K562 (cell line): ENCODE measurements at regions not wholly inside any gene's neighbourhood (a gene's known extent, or its start where the extent isn't known, plus 50 kb on each side); places are given as distances from the start of the nearest gene placed in this dataset.

ENCODE experiments used
- ATAC-seq: fragments of 200-7000 bp; cut with Tn5 transposase; 3 replicates; pipeline ENCODE4 v1.9.1; 2020; ENCODE audit warnings: moderate library complexity
- BruUV-seq: library from RNA; stranded (reverse); fragments of 400-500 nt; replicated peaks from 2 replicates; lab custom pipeline; 2021; lab: Mats Ljungman, UMichigan
- CTCF ChIA-PET: fragments of 300-600 bp; formaldehyde crosslinking; extraction: SDS; loops from one replicate; lab custom pipeline; 2021; ENCODE audit warnings: low intra/inter-chr PET ratio; lab: Yijun Ruan, JAX
- POLR2A ChIA-PET: fragments of 300-600, 350-650 bp; sonication (Branson Sonifier 250); formaldehyde crosslinking; extraction: SDS; loops from one replicate; lab custom pipeline; 2021; ENCODE audit warnings: antibody characterized with exemption, inconsistent platforms; lab: Yijun Ruan, JAX
- DNase-seq, 4 experiments: peaks; one replicate each; pipeline versions ENCODE4 v3.0.0 to v3.0.0-alpha.2; 2011 to 2018; ENCODE audit warnings: low spot score in 3 of 4, mixed read lengths in 3 of 4; ENCODE audit errors: extremely low read depth in 1 of 4
- FAIRE-seq: peaks from 2 replicates; lab custom pipeline; 2011; peaks lifted over from hg19 to GRCh38; lab: Jason Lieb, UNC
- H2AFZ ChIP-seq: 2 replicates; pipeline ENCODE4 v1.6.0; 2011; ENCODE audit warnings: low read depth, low read length, control low read depth, inconsistent platforms
- H3K27ac ChIP-seq: fragments of 200-600 bp; 3 replicates; pipeline ENCODE4 v1.8.0; 2011; ENCODE audit warnings: low read depth, mild to moderate bottlenecking, control low read depth, inconsistent platforms, low read length, moderate library complexity, mixed read lengths; ENCODE audit errors: extremely low read depth
- H3K27me3 ChIP-seq, 2 experiments: fragments of 300-600 bp in 1 of 2; 2 replicates in 1 of 2; 3 replicates in 1 of 2; pipeline versions ENCODE4 v1.6.0 to v1.8.0; 2011; ENCODE audit warnings: inconsistent platforms in 2 of 2, low read length in 2 of 2, mild to moderate bottlenecking in 1 of 2, mixed read lengths in 1 of 2, moderate library complexity in 1 of 2; ENCODE audit not compliant: control insufficient read depth in 2 of 2, insufficient read depth in 2 of 2
- H3K36me3 ChIP-seq: fragments of 300-600 bp; 3 replicates; pipeline ENCODE4 v1.8.0; 2011; ENCODE audit warnings: mild to moderate bottlenecking, low read length, inconsistent platforms; ENCODE audit not compliant: control insufficient read depth, insufficient read depth
- H3K4me1 ChIP-seq, 2 experiments: fragments of 200-600 bp in 1 of 2; replicated peaks in 1 of 2; 2 replicates in 1 of 2; 3 replicates in 1 of 2; pipeline versions ENCODE4 v1.5.1 to v1.8.0; 2011; ENCODE audit warnings: inconsistent platforms in 2 of 2, low read length in 2 of 2, mild to moderate bottlenecking in 1 of 2, mixed read lengths in 1 of 2, moderate library complexity in 1 of 2; ENCODE audit not compliant: control insufficient read depth in 2 of 2, insufficient read depth in 2 of 2
- H3K4me2 ChIP-seq: 2 replicates; pipeline ENCODE4 v1.6.1; 2011; ENCODE audit warnings: low read length, control low read depth, inconsistent platforms, mixed read lengths; ENCODE audit not compliant: insufficient read depth
- H3K4me3 ChIP-seq: fragments of 200-600 bp; sonication (generic), shearing (Covaris generic); 2 replicates; pipeline ENCODE4 v1.5.1; 2016; ENCODE audit warnings: control low read depth, inconsistent platforms
- H3K79me2 ChIP-seq: fragments of 200-600 bp; 3 replicates; pipeline ENCODE4 v1.8.0; 2011; ENCODE audit warnings: low read length, inconsistent platforms; ENCODE audit not compliant: control insufficient read depth, insufficient read depth
- H3K9ac ChIP-seq, 2 experiments: 2 replicates each; pipeline versions ENCODE4 v1.6.0 to v1.6.1; 2011; ENCODE audit warnings: low read depth in 2 of 2, low read length in 2 of 2, control low read depth in 1 of 2, inconsistent platforms in 1 of 2, mild to moderate bottlenecking in 1 of 2, mixed read lengths in 1 of 2; ENCODE audit not compliant: insufficient read depth in 1 of 2
- H3K9me1 ChIP-seq: one replicate; pipeline ENCODE4 v1.6.0; 2011; ENCODE audit warnings: inconsistent platforms, mild to moderate bottlenecking, low read length, moderate library complexity; ENCODE audit not compliant: control insufficient read depth, insufficient read depth
- H3K9me3 ChIP-seq: replicated peaks from 2 replicates; pipeline ENCODE4 v1.5.1; 2011; ENCODE audit warnings: low read depth, low read length, inconsistent platforms; ENCODE audit not compliant: control insufficient read depth, insufficient read depth
- H4K20me1 ChIP-seq: replicated peaks from 2 replicates; pipeline ENCODE4 v1.6.1; 2011; ENCODE audit warnings: low read length, inconsistent platforms, mixed read lengths; ENCODE audit not compliant: control insufficient read depth, insufficient read depth
- BHLHE40 ChIP-seq: IDR thresholded peaks from 2 replicates; pipeline ENCODE4 v1.6.1; 2011; ENCODE audit warnings: low read length, improper control_type of control experiment
- BRCA1 ChIP-seq, 2 experiments: fragments of 450-650 bp in 1 of 2; sonication (generic) in 1 of 2; formaldehyde crosslinking in 1 of 2; IDR thresholded peaks; 2 replicates each; pipeline versions ENCODE4 v1.5.0 to v1.6.1; 2017 to 2020; ENCODE audit warnings: mild to moderate bottlenecking in 1 of 2, missing genetic modification reagents in 1 of 2
- EHMT2 ChIP-seq: fragments of 450-650 bp; IDR thresholded peaks from 2 replicates; pipeline ENCODE4 v1.6.1; 2018; ENCODE audit warnings: antibody characterized with exemption
- EP300 ChIP-seq: IDR thresholded peaks from 2 replicates; pipeline ENCODE4 v1.6.1; 2012; ENCODE audit warnings: low read length, improper control_type of control experiment
- HBP1 ChIP-seq: fragments of 450-650 bp; formaldehyde crosslinking; IDR thresholded peaks from 2 replicates; pipeline ENCODE4 v1.4.0; 2022; ENCODE audit warnings: missing genetic modification characterization
- HNRNPUL1 ChIP-seq: fragments of 200-400 bp; formaldehyde crosslinking; IDR thresholded peaks from 2 replicates; pipeline ENCODE4 v1.6.1; 2017; ENCODE audit warnings: low read length
- IRF9 ChIP-seq: fragments of 450-650 bp; IDR thresholded peaks from 2 replicates; pipeline ENCODE4 v1.6.1; 2016; ENCODE audit warnings: missing biosample characterization, missing genetic modification characterization
- KAT7 ChIP-seq: sonication (generic); formaldehyde crosslinking; IDR thresholded peaks from 2 replicates; pipeline ENCODE4 v1.8.0; 2022; ENCODE audit warnings: missing genetic modification reagents, mild to moderate bottlenecking, borderline replicate concordance
- MIER1 ChIP-seq: fragments of 450-650 bp; IDR thresholded peaks from 2 replicates; pipeline ENCODE4 v1.6.1; 2016; ENCODE audit warnings: antibody characterized with exemption, mild to moderate bottlenecking, low read depth
- MYC ChIP-seq, 2 experiments: fragments of 250-450 bp in 1 of 2; sonication (Bioruptor Pico) in 1 of 2; IDR thresholded peaks; 2 replicates each; pipeline versions ENCODE4 v1.5.1 to v1.6.1; 2012 to 2021; ENCODE audit warnings: low read depth in 2 of 2, borderline replicate concordance in 1 of 2, improper control_type of control experiment in 1 of 2, low read length in 1 of 2, mild to moderate bottlenecking in 1 of 2, moderate library complexity in 1 of 2
- PKNOX1 ChIP-seq: fragments of 450-650 bp; IDR thresholded peaks from 2 replicates; pipeline ENCODE4 v1.6.1; 2016
- POU5F1 ChIP-seq: fragments of 150-350 bp; IDR thresholded peaks from 2 replicates; pipeline ENCODE4 v1.6.1; 2014; ENCODE audit warnings: borderline replicate concordance, low read length, low read depth, mild to moderate bottlenecking; ENCODE audit not compliant: partially characterized antibody
- PRPF4 ChIP-seq: fragments of 200-400 bp; formaldehyde crosslinking; IDR thresholded peaks from one replicate; pipeline ENCODE4 v1.6.1; 2017; ENCODE audit warnings: low read length, low read depth, mild to moderate bottlenecking; ENCODE audit not compliant: insufficient read depth, poor library complexity, severe bottlenecking
- SRSF7 ChIP-seq: fragments of 200-400 bp; formaldehyde crosslinking; optimal IDR thresholded peaks from 2 replicates; pipeline ENCODE3; 2017; ENCODE audit warnings: mild to moderate bottlenecking, low read depth, low read length
- ZBTB33 ChIP-seq: sonication (generic); formaldehyde crosslinking; IDR thresholded peaks from 2 replicates; pipeline ENCODE4 v1.8.1; 2023; ENCODE audit warnings: mild to moderate bottlenecking, missing genetic modification reagents
- ZKSCAN3 ChIP-seq: fragments of 250-450 bp; sonication (Bioruptor Pico); IDR thresholded peaks from 2 replicates; pipeline ENCODE4 v1.4.0; 2020
- ZNF174 ChIP-seq: fragments of 250-450 bp; sonication (Bioruptor Pico); IDR thresholded peaks from 2 replicates; pipeline ENCODE4 v1.4.0; 2020; ENCODE audit warnings: mild to moderate bottlenecking
- ZNF24 ChIP-seq: fragments of 450-650 bp; IDR thresholded peaks from 2 replicates; pipeline ENCODE4 v1.6.1; 2016
- ZNF354B ChIP-seq: fragments of 250-450 bp; sonication (Bioruptor Pico); IDR thresholded peaks from 2 replicates; pipeline ENCODE4 v1.4.0; 2020
- ZNF507 ChIP-seq: conservative IDR thresholded peaks from 2 replicates; pipeline ENCODE4 v1.6.1; 2017; ENCODE audit warnings: missing genetic modification characterization, missing compliant biosample characterization
- WGBS: fragments of 100-300 bp; shearing (Covaris generic); methylation state at CpG from one replicate; pipeline ENCODE4 v1.1.6; 2016; ENCODE audit warnings: low coverage, mixed read lengths; ENCODE audit not compliant: insufficient coverage; ENCODE audit errors: missing lambda C conversion rate; 5-methylcytosine and 5-hydroxymethylcytosine counted together
- in situ Hi-C: fragments of 300-500 bp; cut with MboI; formaldehyde crosslinking; loops from 4 replicates; pipeline ENCODE4 v1.15.0; 2018; ENCODE audit warnings: inconsistent platforms, mixed read lengths
- intact Hi-C: fragments of 100-400 bp; cut with micrococcal nuclease; formaldehyde crosslinking; loops from 2 replicates; pipeline ENCODE4 v1.14.2; 2022

GRCh38 chr6:98657764-98658163 lies 176.6 kb upstream of the POU3F2 start:
- Histone ChIP-seq H3K9me3 (no peaks in the 10 kb centered on the region), H3K4me2 (no peak overlapping the region), H3K27ac (no peak overlapping the region), H4K20me1 (no peaks in the 10 kb centered on the region), H3K27me3 (no peaks in the 10 kb centered on the region), H3K36me3 (no peaks in the 10 kb centered on the region), H2AFZ (no peak overlapping the region), H3K4me3 (no peak overlapping the region), H3K79me2 (no peaks in the 10 kb centered on the region), H3K4me1 (no peaks in the 10 kb centered on the region), H3K9ac (no peak overlapping the region), H3K9me1 (no peaks in the 10 kb centered on the region)
- DNase-seq = peak in 2 of 4 experiments; percentile 3 to 30
- POLR2A ChIA-PET = interaction anchor here (0.5 kb wide), 1 partner anchor 12 kb away, joined by 3 read pairs; no protein-coding TSS in a partner anchor
- BruUV-seq = no TSS peak
- no peak for ATAC-seq
- CTCF ChIA-PET = no interaction called here
- intact Hi-C loops = no loop called here
- FAIRE-seq = no peak
- 16% methylated on average over 5 of the region's 5 CpGs for WGBS
- in situ Hi-C loops = no loop called here
- TF ChIP-seq BHLHE40 (no peak), ZNF507 (tag) (no peak), MIER1 (0 out of 2 replicates have a peak, but pooled peaks have one; percentile 34), ZKSCAN3 (CRISPR knock-in tag) (no peak), PRPF4 (no peak), HBP1 (CRISPR knock-in tag) (no peak), HNRNPUL1 (no peak), PKNOX1 (no peak), ZBTB33 (CRISPR knock-in tag) (no peak), POU5F1 (no peak), IRF9 (tag) (0 out of 2 replicates have a peak, but pooled peaks have one; percentile 8), MYC (IDR thresholded peaks at IDR 0.05; ENCODE audit: low read depth, low read length) (no peak), MYC (CRISPR knock-in tag; IDR thresholded peaks at IDR 0.05; ENCODE audit: borderline replicate concordance, low read depth) (no peak), KAT7 (CRISPR knock-in tag) (no peak), ZNF174 (CRISPR knock-in tag) (no peak), EP300 (no peak), ZNF24 (no peak), ZNF354B (no peak), EHMT2 (peak; percentile 89), SRSF7 (no peak), BRCA1 (IDR thresholded peaks at IDR 0.05) (no peak), BRCA1 (CRISPR knock-in tag; IDR thresholded peaks at IDR 0.05) (no peak)
